NCI-H1930 (cell line): ENCODE measurements at regions not wholly inside any gene's neighbourhood (a gene's known extent, or its start where the extent isn't known, plus 50 kb on each side); places are given as distances from the start of the nearest gene placed in this dataset.
"Not testable (repeated sequence)": the region's sequence is repeated elsewhere in the genome, so short reads cannot be mapped to it uniquely, and the experiment has no call there.

ENCODE experiments used
- DNase-seq, 2 experiments: peaks; one replicate each; lab custom pipeline; 2025; lab: John Stamatoyannopoulos, UW

DNA sequence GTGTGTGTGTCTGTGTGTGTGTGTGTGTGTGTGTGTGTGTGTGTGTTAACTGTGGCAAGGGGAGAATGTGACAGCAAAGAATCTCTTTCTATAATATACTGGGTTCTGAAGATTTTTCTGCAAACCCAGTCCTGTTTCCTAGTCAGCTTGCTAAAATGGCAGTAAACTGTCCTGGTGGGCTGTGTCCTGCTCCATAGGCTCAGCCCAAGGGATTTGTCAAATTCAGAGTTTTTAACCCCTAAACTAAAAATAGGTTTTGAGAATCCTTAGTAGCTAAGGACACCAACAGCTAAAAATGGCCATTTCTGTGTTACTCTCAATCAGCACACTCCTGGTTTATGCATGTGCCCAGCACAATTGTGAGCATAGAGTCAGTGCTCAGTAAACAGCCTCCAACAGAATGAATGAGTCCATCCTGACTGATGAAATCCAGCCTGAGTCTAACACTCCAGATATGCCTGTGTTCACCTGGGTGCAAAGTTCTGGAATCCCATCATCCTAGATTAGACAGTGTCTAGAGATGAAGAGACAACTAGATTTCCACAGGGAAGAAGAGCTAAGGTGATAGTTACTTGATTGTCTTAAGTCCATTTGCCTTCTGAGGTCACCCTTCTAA lies 192.6 kb downstream of the TTC6 start:
- DNase-seq: no peak

DNA sequence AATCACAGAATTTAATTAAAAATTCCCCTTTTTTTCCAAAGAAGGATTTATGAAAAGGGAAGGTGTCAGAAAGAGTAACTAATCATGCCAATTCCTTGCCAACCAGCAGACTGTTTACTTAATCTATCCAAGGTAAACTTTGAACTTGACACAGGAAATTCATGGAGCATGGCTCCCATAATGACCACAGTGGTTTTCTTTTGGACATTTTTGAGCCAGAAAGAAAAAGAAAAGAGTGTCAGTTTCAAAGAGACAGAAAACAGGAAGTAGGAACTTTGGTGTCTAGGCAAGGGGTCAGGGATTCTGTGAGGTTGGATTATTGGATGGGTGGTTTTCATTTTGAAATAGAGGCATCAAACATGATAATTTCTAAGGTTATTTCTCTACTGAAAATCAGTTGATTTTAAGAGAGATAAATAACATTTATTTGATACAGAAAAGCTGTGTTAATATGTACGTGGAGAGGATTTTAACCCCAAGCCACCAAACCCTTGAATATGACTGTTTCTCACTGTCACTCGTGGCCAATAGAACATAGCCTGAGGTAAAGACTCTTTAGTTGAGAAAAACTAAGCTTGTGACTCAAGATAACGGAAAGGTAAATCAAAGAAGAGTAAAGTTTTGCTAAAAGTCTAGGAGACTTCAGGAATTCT lies 196.1 kb downstream of the TTC6 start:
- DNase-seq: no peak

DNA sequence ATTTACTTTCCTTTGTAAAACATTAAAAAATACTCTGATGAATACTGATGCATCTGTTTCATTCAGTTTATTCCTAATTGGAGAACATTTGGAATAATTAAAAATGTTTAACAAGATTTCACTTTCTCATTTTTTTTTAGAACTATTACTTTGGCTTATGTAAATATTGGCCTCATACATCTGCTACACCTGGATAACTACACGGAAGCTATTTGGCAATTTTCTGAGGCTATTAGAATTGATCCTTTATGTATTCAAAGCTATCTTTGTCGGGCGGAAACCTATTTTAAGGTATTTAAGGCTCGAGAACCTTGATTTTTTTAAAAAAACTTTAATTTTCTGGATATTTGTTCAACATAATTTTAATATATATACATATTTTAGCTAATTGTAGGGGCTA lies 196.7 kb downstream of the TTC6 start:
- DNase-seq: no peak

GRCh38 chr14:37796703-37797416 lies 201.4 kb downstream of the TTC6 start:
- no peak for DNase-seq

- DNase-seq: no peak
Observed at GRCh38 chr14:37797675-37798074, 202.2 kb downstream of the TTC6 start.

DNA sequence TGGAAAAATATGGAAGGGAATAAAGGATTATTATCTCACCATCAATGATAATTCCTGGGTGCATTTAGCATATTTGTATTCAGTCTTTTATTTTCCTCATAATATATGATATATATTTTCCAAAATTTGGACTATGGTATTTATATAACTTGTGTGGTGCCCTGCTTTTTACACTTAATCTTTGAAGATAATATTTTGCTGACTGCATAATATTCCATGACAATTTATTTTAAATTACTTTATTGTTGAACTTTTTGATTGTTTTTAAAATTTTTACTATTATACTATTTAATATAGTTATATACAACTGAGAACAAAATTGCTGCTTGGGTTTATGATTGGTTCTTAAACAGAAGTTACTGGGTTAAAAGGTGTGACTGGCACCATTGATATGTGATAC lies 212.3 kb downstream of the TTC6 start:
- DNase-seq: no peak

- no peak for DNase-seq
Observed at GRCh38 chr14:37810094-37810801, 214.8 kb downstream of the TTC6 start.

DNA sequence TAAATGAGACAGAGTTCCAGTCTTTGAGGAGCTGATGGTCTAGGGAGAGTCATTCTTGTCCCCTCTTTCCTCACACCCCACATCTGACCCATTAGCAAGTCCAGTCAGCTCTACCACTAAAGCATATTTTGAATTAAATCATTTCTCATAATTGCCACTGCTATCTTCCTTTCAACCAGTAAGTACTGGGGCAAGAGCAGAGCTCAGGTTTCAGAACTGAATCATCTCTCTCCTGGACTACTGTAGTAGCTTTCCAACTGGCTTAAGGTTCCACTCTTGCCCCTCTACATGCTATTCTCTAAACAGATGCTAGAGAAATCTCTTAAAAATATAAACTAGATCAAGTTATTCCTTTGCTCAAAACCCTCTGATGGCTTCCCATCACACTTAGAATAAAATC lies 218.3 kb downstream of the TTC6 start:
- no peak for DNase-seq

GRCh38 chr14:37816135-37816534 lies 220.7 kb downstream of the TTC6 start:
- no peak for DNase-seq

DNA sequence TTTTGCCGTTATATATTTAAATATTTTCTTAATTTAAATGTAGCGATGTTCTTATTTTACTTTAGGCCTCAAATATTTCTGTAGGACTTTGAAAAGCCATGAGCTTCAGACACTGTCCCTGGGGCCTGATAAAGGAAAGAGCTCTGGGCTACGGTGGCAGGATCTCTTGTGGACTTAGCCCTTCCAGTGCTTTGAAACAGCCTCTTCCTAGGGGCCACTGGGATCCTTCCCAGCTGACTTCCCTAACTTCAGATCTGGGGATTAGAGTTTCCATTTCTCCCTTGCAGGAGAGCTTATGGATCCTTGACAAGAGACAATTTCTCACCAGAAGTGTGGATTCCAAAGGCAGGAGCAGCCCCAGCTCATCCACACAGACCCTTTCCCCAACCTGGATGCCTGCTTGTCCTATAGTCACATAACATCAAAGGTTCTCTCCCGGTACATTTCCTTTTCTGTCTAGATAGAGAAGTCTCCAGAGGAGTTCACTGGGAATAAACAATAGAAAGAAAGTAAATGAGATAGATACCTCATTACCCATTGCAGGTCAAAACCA lies 221.4 kb downstream of the TTC6 start:
- DNase-seq: no peak

DNA sequence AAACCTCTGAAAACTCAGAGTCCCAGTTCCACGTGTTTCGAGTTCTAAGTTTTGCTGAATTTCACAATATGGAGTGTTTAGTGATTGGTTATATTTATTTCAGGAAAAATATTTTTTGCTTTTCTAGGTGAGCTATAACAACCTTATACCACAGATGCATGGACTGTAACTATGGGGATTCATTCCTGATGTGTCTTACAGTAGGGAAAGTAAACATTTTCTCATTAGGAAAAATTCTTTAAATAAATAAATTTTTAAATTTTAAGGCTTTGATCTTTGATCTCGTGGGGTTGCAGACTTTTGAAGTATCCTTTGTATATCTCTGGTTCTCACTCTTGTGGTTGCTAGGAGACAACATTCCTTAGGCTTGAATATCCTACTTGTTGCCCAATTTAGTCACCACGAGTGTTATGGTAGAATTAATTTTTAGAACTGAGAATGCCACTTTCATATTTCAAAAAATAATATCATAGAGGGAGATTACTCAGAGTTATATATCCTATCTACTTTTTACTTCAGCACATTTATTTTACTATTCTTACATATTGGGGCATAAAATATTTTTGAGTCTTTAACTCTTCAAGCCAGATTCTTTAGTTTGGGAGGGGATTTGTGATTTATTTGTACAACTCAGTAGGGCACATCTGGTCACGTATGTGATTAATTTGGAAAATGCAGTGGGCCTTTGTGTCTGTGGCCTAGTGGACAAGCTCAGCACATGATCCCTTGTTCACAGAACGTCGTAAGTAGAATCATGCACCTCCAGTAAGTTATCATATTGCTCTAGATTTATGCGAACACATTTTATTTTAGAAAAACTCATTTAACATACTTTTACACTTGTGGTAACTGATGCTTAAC lies 224.0 kb downstream of the TTC6 start:
- DNase-seq: no peak

DNA sequence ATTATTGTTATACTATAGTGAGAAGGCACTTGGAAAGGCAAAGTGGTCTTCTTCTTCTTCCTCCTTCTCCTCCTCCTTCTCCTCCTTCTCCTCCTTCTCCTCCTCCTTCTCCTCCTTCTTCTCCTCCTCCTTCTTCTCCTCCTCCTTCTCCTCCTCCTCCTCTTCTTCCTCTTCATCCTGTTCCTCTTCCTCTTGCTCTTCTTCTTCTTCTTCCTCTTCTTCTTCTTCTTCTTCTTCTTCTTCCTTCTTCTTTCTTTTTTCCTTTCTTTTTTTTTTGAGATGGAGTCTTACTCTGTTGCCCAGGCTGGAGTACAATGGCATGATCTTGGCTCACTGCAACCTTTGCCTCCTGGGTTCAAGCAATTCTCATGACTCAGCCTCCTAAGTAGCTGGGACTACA lies 225.4 kb downstream of the TTC6 start:
- not testable (repeated sequence) for DNase-seq

- no peak for DNase-seq
Observed at GRCh38 chr14:37824939-37825712, 229.7 kb downstream of the TTC6 start.

DNA sequence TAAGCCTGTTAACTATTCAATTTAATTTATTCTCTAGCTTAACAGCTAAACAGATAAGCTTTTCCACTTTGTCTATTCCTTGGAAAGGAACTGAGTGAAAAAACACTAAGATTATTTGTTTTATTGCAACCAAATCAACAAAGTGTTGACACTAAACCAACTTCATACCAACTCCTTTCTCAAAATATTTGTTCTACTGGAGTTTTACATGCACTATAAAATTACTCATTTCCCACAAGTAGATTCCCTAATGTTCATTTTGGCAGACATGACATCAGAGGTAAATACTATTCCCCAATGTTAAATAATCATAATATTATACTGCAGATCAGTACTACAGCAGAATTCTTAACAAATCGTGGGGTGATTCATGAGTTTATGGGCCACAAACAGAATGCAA lies 231.4 kb downstream of the TTC6 start:
- DNase-seq: no peak

DNA sequence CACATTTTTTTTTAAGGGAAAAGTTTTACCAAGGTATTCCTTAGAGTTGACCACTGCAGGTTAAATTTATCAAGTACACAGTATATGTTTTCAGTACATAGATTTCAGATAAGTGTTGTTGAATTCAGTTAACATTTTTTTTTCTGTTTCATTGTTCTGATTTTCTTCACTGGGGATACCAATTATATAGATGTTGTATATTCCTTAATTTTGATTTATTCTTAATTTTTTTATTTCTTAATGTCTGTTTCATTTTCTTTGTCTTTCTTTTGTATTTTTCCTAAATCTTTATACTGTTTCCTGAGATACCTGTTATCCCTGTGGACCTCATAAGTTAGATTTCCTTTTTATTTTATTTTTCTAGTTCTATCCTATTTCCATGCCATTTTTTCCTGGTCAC lies 234.8 kb downstream of the TTC6 start:
- DNase-seq: no peak

DNA sequence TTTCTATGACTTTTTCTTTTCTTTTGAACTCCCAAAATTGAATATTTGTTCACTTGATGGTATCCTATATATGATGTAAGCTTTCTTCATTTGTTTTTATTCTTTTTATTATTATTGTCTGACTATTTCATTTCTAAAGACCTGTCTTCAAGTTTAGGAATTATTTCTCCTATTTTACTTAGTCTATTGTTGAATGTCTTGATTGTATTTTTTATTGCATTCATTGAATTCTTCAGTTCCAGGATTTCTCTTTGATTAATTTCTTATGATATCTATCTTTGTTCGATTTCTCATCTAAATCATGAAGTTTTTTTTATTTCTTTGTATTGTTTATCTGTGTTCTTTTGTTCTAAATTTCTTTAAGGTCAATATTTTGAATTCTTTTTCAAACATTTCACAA lies 238.8 kb downstream of the TTC6 start:
- peak in 1 of 2 experiments; percentile 1 for DNase-seq

DNA sequence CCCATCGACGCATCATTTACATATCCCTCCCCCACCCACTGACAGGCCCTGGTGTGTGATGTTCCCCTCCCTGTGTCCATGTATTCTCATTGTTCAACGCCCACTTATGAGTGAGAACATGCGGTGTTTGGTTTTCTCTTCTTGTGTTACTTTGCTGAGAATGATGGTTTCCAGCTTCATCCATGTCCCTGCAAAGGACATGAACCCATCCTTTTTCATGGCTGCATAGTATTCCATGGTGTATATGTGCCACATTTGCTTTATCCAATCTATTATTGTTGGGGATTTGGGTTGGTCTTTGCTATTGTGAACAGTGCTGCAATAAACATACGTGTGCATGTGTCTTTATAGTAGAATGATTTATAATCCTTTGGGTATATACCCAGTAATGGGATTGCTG lies 243.3 kb downstream of the TTC6 start:
- DNase-seq: not testable (repeated sequence)

DNA sequence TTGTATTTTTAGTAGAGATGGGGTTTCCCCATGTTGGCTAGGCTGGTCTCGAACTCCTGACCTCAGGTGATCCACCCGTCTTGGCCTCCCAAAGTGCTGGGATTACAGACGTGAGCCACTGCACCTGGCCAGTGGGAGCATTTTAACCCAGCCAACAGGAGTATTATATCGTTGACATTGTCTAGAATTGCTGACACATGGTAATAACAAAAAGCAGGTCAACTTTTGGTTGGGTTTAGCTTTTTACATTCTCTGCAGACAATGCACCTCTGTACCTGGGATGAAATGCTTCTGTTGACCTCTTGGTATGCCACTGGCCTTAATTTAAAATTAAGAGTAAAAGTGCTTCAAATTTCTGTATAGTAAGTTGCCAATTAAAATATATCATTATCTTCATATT lies 245.6 kb downstream of the TTC6 start:
- not testable (repeated sequence) for DNase-seq

GRCh38 chr14:37842106-37842505 lies 246.7 kb downstream of the TTC6 start:
- no peak for DNase-seq

DNA sequence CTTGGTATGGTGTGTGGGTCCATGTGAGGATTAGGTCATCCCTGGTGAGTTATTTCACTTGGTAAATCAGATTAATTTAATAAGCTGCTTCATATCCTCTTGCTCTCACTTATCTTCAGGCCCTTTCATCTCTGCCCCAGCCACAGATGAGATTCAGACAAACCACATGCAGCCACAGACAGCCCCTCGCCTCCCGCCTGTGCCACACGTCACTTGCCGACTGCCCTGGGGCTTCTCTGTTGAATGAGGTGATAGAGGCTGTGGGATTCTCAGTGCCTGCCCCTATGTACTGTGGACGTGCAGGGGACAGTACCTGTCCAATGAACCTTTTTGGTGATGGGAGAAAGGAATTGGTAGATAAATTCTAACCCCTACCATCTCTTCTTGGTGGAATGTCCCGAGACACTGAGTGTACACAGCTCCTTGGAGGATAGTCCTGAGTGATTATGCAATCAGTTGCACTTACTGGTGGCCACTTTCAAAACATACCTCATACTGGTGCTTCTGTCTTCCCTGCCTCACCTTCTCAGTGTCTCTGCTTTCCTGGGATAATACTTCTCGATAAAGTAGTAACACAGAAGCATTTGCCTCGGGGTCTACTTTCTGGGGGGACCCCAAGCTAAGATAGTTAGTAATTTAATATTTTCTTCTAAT lies 248.7 kb downstream of the TTC6 start:
- DNase-seq: no peak
